ENCODE measurements at regions not wholly inside any gene's neighbourhood (a gene's known extent, or its start where the extent isn't known, plus 50 kb on each side); places are given as distances from the start of the nearest gene placed in this dataset.

- TF ChIP-seq CTCF (IDR thresholded peaks at IDR 0.05; ENCODE audit: borderline replicate concordance, extremely low read depth, low read length, poor library complexity, severe bottlenecking) (no peak), EZH2 (IDR thresholded peaks at IDR 0.05; ENCODE audit: borderline replicate concordance, low read depth, low read length, severe bottlenecking) (no peak)
Measured at GRCh38 chr21:39098696-39099200, 84.5 kb downstream of the PSMG1 start.
